Muscle of leg (tissue), 3 donors: ENCODE measurements at regions not wholly inside any gene's neighbourhood (a gene's known extent, or its start where the extent isn't known, plus 50 kb on each side); places are given as distances from the start of the nearest gene placed in this dataset.

ENCODE experiments used
- DNase-seq: peaks from one replicate; pipeline ENCODE4 v3.0.0; 2013
- H3K27ac ChIP-seq: one replicate; pipeline ENCODE4 v1.5.1; 2013; ENCODE audit warnings: mild to moderate bottlenecking, low read length, control low read depth
- H3K27me3 ChIP-seq: one replicate; pipeline ENCODE4 v1.6.1; 2013; ENCODE audit warnings: low read length; ENCODE audit not compliant: control insufficient read depth, insufficient read depth
- H3K36me3 ChIP-seq: one replicate; pipeline ENCODE4 v1.6.1; 2013; ENCODE audit warnings: low read length; ENCODE audit not compliant: control insufficient read depth, insufficient read depth
- H3K4me1 ChIP-seq: one replicate; pipeline ENCODE4 v1.6.1; 2013; ENCODE audit warnings: low read length; ENCODE audit not compliant: control insufficient read depth, insufficient read depth
- H3K4me3 ChIP-seq: one replicate; pipeline ENCODE4 v1.5.1; 2013; ENCODE audit warnings: low read length, control low read depth
- H3K9me3 ChIP-seq: replicated peaks from 2 replicates; pipeline ENCODE4 v1.6.1; 2013; ENCODE audit warnings: low read depth, low read length; ENCODE audit not compliant: control insufficient read depth
- WGBS: methylation state at CpG from one replicate; pipeline ENCODE4 v1.1.5; 2013; ENCODE audit warnings: missing lambda C conversion rate; ENCODE audit not compliant: insufficient coverage; 5-methylcytosine and 5-hydroxymethylcytosine counted together

GRCh38 chr1:204818998-204819397 is 51.7 kb upstream of the NFASC start:
- no peak for DNase-seq
- Histone ChIP-seq H3K27me3 (peaks cover 4% of the 10 kb centered on the region), H3K4me1 (peaks cover 9% of the 10 kb centered on the region), H3K9me3 (no peaks in the 10 kb centered on the region), H3K4me3 (no peak overlapping the region), H3K36me3 (no peaks in the 10 kb centered on the region), H3K27ac (no peak overlapping the region)
- WGBS: 52% methylated on average over 3 of the region's 3 CpGs

- Histone ChIP-seq H3K27ac (no peak overlapping the region), H3K27me3 (peaks cover 4% of the 10 kb centered on the region), H3K4me3 (no peak overlapping the region), H3K9me3 (no peaks in the 10 kb centered on the region), H3K36me3 (no peaks in the 10 kb centered on the region), H3K4me1 (peaks cover 4% of the 10 kb centered on the region)
- no peak for DNase-seq
- WGBS: 94% methylated on average over 1 of the region's 2 CpGs
Observed at GRCh38 chr1:204819495-204819894, 51.2 kb upstream of the NFASC start.
